B cell (primary cell): ENCODE measurements at regions not wholly inside any gene's neighbourhood (a gene's known extent, or its start where the extent isn't known, plus 50 kb on each side); places are given as distances from the start of the nearest gene placed in this dataset.

Experiments
- ATAC-seq: fragments of 200-7000 bp; cut with Tn5 transposase; one replicate; pipeline ENCODE4 v1.10.0; 2021; ENCODE audit warnings: low read depth, mild to moderate bottlenecking, moderate number of reproducible peaks, moderate library complexity
- CTCF ChIA-PET: fragments of 350-600 bp; sonication (Branson Sonifier 250); formaldehyde crosslinking; loops from one replicate; lab custom pipeline; 2021; ENCODE audit warnings: antibody characterized with exemption, inconsistent platforms; lab: Charles Lee
- POLR2A ChIA-PET: fragments of 350-600 bp; sonication (Branson Sonifier 250); formaldehyde crosslinking; loops from one replicate; lab custom pipeline; 2021; ENCODE audit warnings: antibody characterized with exemption; lab: Charles Lee
- DNase-seq: peaks from one replicate; pipeline ENCODE4 v3.0.0; 2013
- H2AFZ ChIP-seq: 2 replicates; pipeline ENCODE4 v1.6.1; 2012; ENCODE audit warnings: mild to moderate bottlenecking, low read depth, low read length; ENCODE audit not compliant: insufficient read depth, poor library complexity, severe bottlenecking
- H3K27ac ChIP-seq, 2 donors: 1 replicate in 1 of 2; 2 replicates in 1 of 2; pipeline ENCODE4 v1.5.1; 2012 to 2013; ENCODE audit warnings: low read length in 2 of 2, mild to moderate bottlenecking in 2 of 2, moderate library complexity in 1 of 2
- H3K27me3 ChIP-seq, 4 experiments: fragments of 200-600 bp in 1 of 4; sonication (generic) in 1 of 4; replicated peaks in 1 of 4; 1 replicate in 2 of 4; 2 replicates in 2 of 4; pipeline versions ENCODE4 v1.6.1 to v1.7.0; 2013 to 2016; ENCODE audit warnings: low read length in 3 of 4, mild to moderate bottlenecking in 2 of 4, mixed read lengths in 1 of 4, moderate library complexity in 1 of 4; ENCODE audit not compliant: insufficient read depth in 4 of 4, control insufficient read depth in 3 of 4; ENCODE audit errors: control extremely low read depth in 1 of 4
- H3K36me3 ChIP-seq, 2 experiments: replicated peaks in 1 of 2; 1 replicate in 1 of 2; 2 replicates in 1 of 2; pipeline versions ENCODE4 v1.6.1 to v1.7.1; 2013; ENCODE audit warnings: low read length in 1 of 2; ENCODE audit not compliant: insufficient read depth in 2 of 2, control insufficient read depth in 1 of 2; ENCODE audit errors: control extremely low read depth in 1 of 2, extremely low read depth in 1 of 2
- H3K4me1 ChIP-seq, 2 donors: fragments of 200-600 bp in 1 of 2; sonication (generic) in 1 of 2; 1 replicate in 1 of 2; 2 replicates in 1 of 2; pipeline versions ENCODE4 v1.5.1 to v1.6.1; 2013 to 2017; ENCODE audit warnings: low read length in 2 of 2; ENCODE audit not compliant: control insufficient read depth in 2 of 2, insufficient read depth in 2 of 2
- H3K4me2 ChIP-seq: replicated peaks from 2 replicates; pipeline ENCODE3; 2012; ENCODE audit warnings: mild to moderate bottlenecking, low read depth, low read length; ENCODE audit not compliant: poor library complexity, severe bottlenecking
- H3K4me3 ChIP-seq, 5 experiments: fragments of 200-600 bp in 1 of 5; sonication (generic) in 1 of 5; 1 replicate in 3 of 5; 2 replicates in 2 of 5; pipeline versions ENCODE4 v1.5.1 to v1.7.0; 2011 to 2016; ENCODE audit warnings: low read length in 4 of 5, mild to moderate bottlenecking in 4 of 5, low read depth in 2 of 5, control low read depth in 1 of 5, moderate library complexity in 1 of 5; ENCODE audit not compliant: insufficient read depth in 1 of 5; ENCODE audit errors: control extremely low read depth in 1 of 5, extremely low read depth in 1 of 5
- H3K79me2 ChIP-seq: fragments of 200-600 bp; sonication (generic); one replicate; pipeline ENCODE4 v1.6.0; 2016; ENCODE audit warnings: low read length; ENCODE audit not compliant: control insufficient read depth, insufficient read depth
- H3K9ac ChIP-seq: fragments of 200-600 bp; sonication (generic); 2 replicates; pipeline ENCODE4 v1.6.1; 2017; ENCODE audit warnings: mild to moderate bottlenecking, low read length, moderate library complexity
- H3K9me3 ChIP-seq, 3 donors: one replicate each; pipeline versions ENCODE4 v1.6.1 to v1.7.1; 2013; ENCODE audit warnings: low read length in 2 of 3; ENCODE audit not compliant: control insufficient read depth in 2 of 3, insufficient read depth in 1 of 3; ENCODE audit errors: control extremely low read depth in 1 of 3
- H4K20me1 ChIP-seq: 2 replicates; pipeline ENCODE4 v1.6.0; 2012; ENCODE audit warnings: mild to moderate bottlenecking, low read length; ENCODE audit not compliant: insufficient read depth, control insufficient read depth, poor library complexity, severe bottlenecking
- H3K27ac Mint-ChIP-seq: one replicate; pipeline ENCODE4 v1.8.0; 2021; ENCODE audit warnings: mixed read lengths
- H3K27me3 Mint-ChIP-seq: one replicate; pipeline ENCODE4 v1.8.0; 2021; ENCODE audit warnings: mixed read lengths
- H3K4me1 Mint-ChIP-seq: one replicate; pipeline ENCODE4 v1.8.0; 2021; ENCODE audit warnings: mixed read lengths
- H3K4me3 Mint-ChIP-seq: one replicate; pipeline ENCODE4 v1.8.0; 2021; ENCODE audit warnings: mixed read lengths
- H3K9me3 Mint-ChIP-seq: one replicate; pipeline ENCODE4 v1.8.0; 2022; ENCODE audit warnings: mixed read lengths; ENCODE audit not compliant: insufficient read depth
- CTCF ChIP-seq: fragments of 200-600 bp; IDR thresholded peaks from one replicate; pipeline ENCODE4 v1.8.0; 2022; ENCODE audit warnings: antibody characterized with exemption, mild to moderate bottlenecking
- EZH2 ChIP-seq: IDR thresholded peaks from 2 replicates; pipeline ENCODE4 v1.6.1; 2012; ENCODE audit warnings: borderline replicate concordance, low read depth, mild to moderate bottlenecking, moderate library complexity, low read length; ENCODE audit not compliant: insufficient read depth, poor library complexity, severe bottlenecking
- WGBS: methylation state at CpG from one replicate; pipeline ENCODE4 v1.1.5; 2013; ENCODE audit warnings: missing lambda C conversion rate; ENCODE audit not compliant: insufficient coverage; 5-methylcytosine and 5-hydroxymethylcytosine counted together
- intact Hi-C: fragments of 100-400 bp; cut with micrococcal nuclease; formaldehyde crosslinking; loops from one replicate; pipeline ENCODE4 v1.10.0; 2022

DNA sequence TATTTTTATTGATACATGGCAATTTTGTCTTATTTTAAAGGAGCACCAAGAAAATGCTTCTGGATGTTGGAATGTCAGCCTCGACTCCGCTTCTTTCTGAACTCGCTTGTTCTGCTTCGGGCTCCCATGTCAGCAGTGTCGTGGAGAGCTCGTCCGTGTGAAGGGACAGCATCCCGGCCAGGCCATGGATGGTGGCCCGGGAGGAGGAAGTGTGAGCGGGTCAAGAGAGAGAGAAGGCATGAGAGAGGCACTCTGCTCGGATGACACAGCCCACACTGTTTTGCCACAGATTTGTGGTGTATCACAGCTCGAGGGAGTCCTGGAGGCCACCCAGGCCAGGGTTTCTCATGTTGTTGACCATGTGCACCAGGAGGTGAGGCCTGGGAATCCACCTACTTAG is 107.0 kb downstream of the TRAPPC11 start:
- TF ChIP-seq CTCF (no peak), EZH2 (no peak)

GRCh38 chr4:183770906-183771305 is 111.8 kb downstream of the TRAPPC11 start:
- POLR2A ChIA-PET: no interaction called here
- no peak overlapping the region for H3K4me3 Mint-ChIP-seq

More for the DNA sequence above, 107.0 kb downstream of the TRAPPC11 start:
- no peak for DNase-seq
- no peaks in the 10 kb centered on the region for H4K20me1 ChIP-seq
- no peak overlapping the region for H3K4me2 ChIP-seq
- no peak overlapping the region for H2AFZ ChIP-seq
- H3K4me3 Mint-ChIP-seq: no peak overlapping the region
- no peaks in the 10 kb centered on the region for H3K36me3 ChIP-seq
- H3K4me1 Mint-ChIP-seq: peaks cover 3% of the 10 kb centered on the region
- no peak overlapping the region for H3K27ac Mint-ChIP-seq
- intact Hi-C loops: no loop called here
- peaks cover 12% of the 10 kb centered on the region for H3K27me3 Mint-ChIP-seq
- ChIA-PET CTCF (interaction anchor here (0.7 kb wide), 1 partner anchor 456 kb away, joined by 3 read pairs; no protein-coding TSS in a partner anchor), POLR2A (no interaction called here)
- peaks cover 0 to 2% (median 0%) of the 10 kb centered on the region in 3 donors for H3K9me3 ChIP-seq
- no peak overlapping the region for H3K4me3 ChIP-seq
- peaks cover 0 to 10% (median 0%) of the 10 kb centered on the region in 4 experiments for H3K27me3 ChIP-seq
- no peak for ATAC-seq
- no peaks in the 10 kb centered on the region for H3K9me3 Mint-ChIP-seq
- WGBS: 87% methylated on average over 12 of the region's 12 CpGs
- no peak overlapping the region for H3K27ac ChIP-seq
- no peak overlapping the region for H3K9ac ChIP-seq
- no peaks in the 10 kb centered on the region for H3K4me1 ChIP-seq
- H3K79me2 ChIP-seq: no peaks in the 10 kb centered on the region

More at GRCh38 chr4:183770906-183771305, 111.8 kb downstream of the TRAPPC11 start:
- no peaks in the 10 kb centered on the region for H3K4me1 ChIP-seq
- H2AFZ ChIP-seq: no peak overlapping the region
- H3K9me3 ChIP-seq: peaks cover 0 to 2% (median 0%) of the 10 kb centered on the region in 3 donors
- H3K4me1 Mint-ChIP-seq: no peaks in the 10 kb centered on the region
- peaks cover 4% of the 10 kb centered on the region for H3K9me3 Mint-ChIP-seq
- H3K79me2 ChIP-seq: no peaks in the 10 kb centered on the region
- no peak for TF ChIP-seq CTCF
- TF ChIP-seq EZH2: no peak
- no peak for ATAC-seq
- intact Hi-C loops: no loop called here
- H3K4me3 ChIP-seq: no peak overlapping the region
- peaks cover 13% of the 10 kb centered on the region for H3K27me3 Mint-ChIP-seq
- H3K9ac ChIP-seq: no peak overlapping the region
- no peak overlapping the region for H3K27ac Mint-ChIP-seq
- no peak for DNase-seq
- 73% methylated on average over 5 of the region's 7 CpGs for WGBS
- no peak overlapping the region for H3K4me2 ChIP-seq
- H4K20me1 ChIP-seq: no peaks in the 10 kb centered on the region
- CTCF ChIA-PET: no interaction called here
- H3K36me3 ChIP-seq: no peaks in the 10 kb centered on the region
- peaks cover 0 to 6% (median 0%) of the 10 kb centered on the region in 4 experiments for H3K27me3 ChIP-seq
- no peak overlapping the region for H3K27ac ChIP-seq
